ENCODE measurements at regions not wholly inside any gene's neighbourhood (a gene's known extent, or its start where the extent isn't known, plus 50 kb on each side); places are given as distances from the start of the nearest gene placed in this dataset.
A peak's percentile ranks its signal among the peaks of the same experiment; 100 is the strongest.

GRCh38 chrX:137428221-137428661, 137.7 kb upstream of the ZIC3 start:
- H2AFZ ChIP-seq (ENCODE audit: low read depth, low read length), result peak overlapping the region; percentile 52
- Mint-ChIP-seq H3K36me3 (ENCODE audit: low read depth, unreplicated experiment) (no peaks in the 10 kb centered on the region), H3K9me3 (ENCODE audit: unreplicated experiment) (peaks cover 5% of the 10 kb centered on the region), H3K27ac (ENCODE audit: unreplicated experiment) (no peak overlapping the region), H3K4me3 (ENCODE audit: unreplicated experiment) (peak overlapping the region; percentile 75), H3K4me1 (ENCODE audit: low read depth, unreplicated experiment) (no peaks in the 10 kb centered on the region), H3K27me3 (ENCODE audit: low read depth, unreplicated experiment) (peaks cover 48% of the 10 kb centered on the region)
- H3K27me3 ChIP-seq (ENCODE audit: insufficient read depth, low read length), result peaks cover 33% of the 10 kb centered on the region
- TF ChIP-seq EZH2 (IDR thresholded peaks at IDR 0.05; ENCODE audit: insufficient read depth, low read length) (no peak), CTCF (IDR thresholded peaks at IDR 0.05; ENCODE audit: insufficient read depth, low read depth, low read length) (no peak)
- no peak overlapping the region for H3K27ac ChIP-seq (ENCODE audit: low read depth, low read length)
- H3K4me3 ChIP-seq (ENCODE audit: insufficient read depth, low read depth, low read length), result peak overlapping the region; percentile 44
- H3K4me2 ChIP-seq (ENCODE audit: low read length), result peak overlapping the region; percentile 81
- H3K9me3 ChIP-seq (ENCODE audit: insufficient read depth, low read depth, low read length), result no peaks in the 10 kb centered on the region
- H3K79me2 ChIP-seq (ENCODE audit: insufficient read depth, low read length), result no peaks in the 10 kb centered on the region
- no peaks in the 10 kb centered on the region for H3K4me1 ChIP-seq (ENCODE audit: insufficient read depth, low read length)
- H3K36me3 ChIP-seq (ENCODE audit: insufficient read depth, low read length), result no peaks in the 10 kb centered on the region
- FAIRE-seq (no peak), DNase-seq (ENCODE audit: low read depth) (no peak)
- no peaks in the 10 kb centered on the region for H4K20me1 ChIP-seq (ENCODE audit: insufficient read depth, low read length)
- no peak overlapping the region for H3K9ac ChIP-seq (ENCODE audit: low read length)

GRCh38 chrX:137427816-137428215, 138.1 kb upstream of the ZIC3 start:
- H3K9me3 Mint-ChIP-seq (ENCODE audit: unreplicated experiment), result peaks cover 5% of the 10 kb centered on the region

More at GRCh38 chrX:137427816-137428215, 138.1 kb upstream of the ZIC3 start:
- TF ChIP-seq EZH2 (IDR thresholded peaks at IDR 0.05; ENCODE audit: insufficient read depth, low read length) (no peak), CTCF (IDR thresholded peaks at IDR 0.05; ENCODE audit: insufficient read depth, low read depth, low read length) (no peak)
- Histone ChIP-seq H2AFZ (ENCODE audit: low read depth, low read length) (peak overlapping the region; percentile 52), H3K27me3 (ENCODE audit: insufficient read depth, low read length) (peaks cover 33% of the 10 kb centered on the region), H3K36me3 (ENCODE audit: insufficient read depth, low read length) (no peaks in the 10 kb centered on the region), H3K4me2 (ENCODE audit: low read length) (peak overlapping the region; percentile 81), H3K4me1 (ENCODE audit: insufficient read depth, low read length) (no peaks in the 10 kb centered on the region), H3K4me3 (ENCODE audit: insufficient read depth, low read depth, low read length) (peak overlapping the region; percentile 44), H4K20me1 (ENCODE audit: insufficient read depth, low read length) (no peaks in the 10 kb centered on the region), H3K9ac (ENCODE audit: low read length) (no peak overlapping the region), H3K27ac (ENCODE audit: low read depth, low read length) (no peak overlapping the region), H3K9me3 (ENCODE audit: insufficient read depth, low read depth, low read length) (no peaks in the 10 kb centered on the region), H3K79me2 (ENCODE audit: insufficient read depth, low read length) (no peaks in the 10 kb centered on the region)
- H3K4me1 Mint-ChIP-seq (ENCODE audit: low read depth, unreplicated experiment), result no peaks in the 10 kb centered on the region
- DNase-seq (ENCODE audit: low read depth) (no peak), FAIRE-seq (no peak)
- no peaks in the 10 kb centered on the region for H3K36me3 Mint-ChIP-seq (ENCODE audit: low read depth, unreplicated experiment)
- peak overlapping the region; percentile 75 for H3K4me3 Mint-ChIP-seq (ENCODE audit: unreplicated experiment)
- H3K27me3 Mint-ChIP-seq (ENCODE audit: low read depth, unreplicated experiment), result peaks cover 53% of the 10 kb centered on the region
- no peak overlapping the region for H3K27ac Mint-ChIP-seq (ENCODE audit: unreplicated experiment)
